ENCODE measurements at regions not wholly inside any gene's neighbourhood (a gene's known extent, or its start where the extent isn't known, plus 50 kb on each side); places are given as distances from the start of the nearest gene placed in this dataset.

- TF ChIP-seq CTCF (IDR thresholded peaks at IDR 0.05; ENCODE audit: poor library complexity, severe bottlenecking) (no peak), TAF1 (IDR thresholded peaks at IDR 0.05; ENCODE audit: low read depth) (no peak), MXI1 (conservative IDR thresholded peaks at IDR 0.05; ENCODE audit: poor library complexity, severe bottlenecking) (no peak), REST (IDR thresholded peaks at IDR 0.05; ENCODE audit: borderline replicate concordance) (no peak), EZH2 (IDR thresholded peaks at IDR 0.05; ENCODE audit: borderline replicate concordance, insufficient read depth, low read length, poor library complexity, severe bottlenecking) (no peak), RAD21 (conservative IDR thresholded peaks at IDR 0.05) (no peak), EP300 (conservative IDR thresholded peaks at IDR 0.05; ENCODE audit: poor library complexity, severe bottlenecking) (no peak), POLR2AphosphoS5 (IDR thresholded peaks at IDR 0.05) (no peak)
Observed at GRCh38 chr7:35520810-35521625, 173.9 kb downstream of the HERPUD2 start.
